SK-N-SH (cell line): ENCODE measurements at regions not wholly inside any gene's neighbourhood (a gene's known extent, or its start where the extent isn't known, plus 50 kb on each side); places are given as distances from the start of the nearest gene placed in this dataset.

Experiments
- CHD2 ChIP-seq: fragments of 150-350 bp; IDR thresholded peaks from 2 replicates; pipeline ENCODE4 v1.6.1; 2018; ENCODE audit warnings: low read length; ENCODE audit not compliant: partially characterized antibody
- CTCF ChIP-seq: fragments of 200-600 bp; sonication (generic); IDR thresholded peaks from 2 replicates; pipeline ENCODE4 v1.6.1; 2017; ENCODE audit warnings: antibody characterized with exemption, mild to moderate bottlenecking, moderate library complexity
- EP300 ChIP-seq, 2 experiments: IDR thresholded peaks; 2 replicates each; pipeline versions ENCODE4 v1.4.0 to v1.6.1; 2012; ENCODE audit warnings: borderline replicate concordance in 1 of 2, low read depth in 1 of 2, low read length in 1 of 2
- MAX ChIP-seq: IDR thresholded peaks from 2 replicates; pipeline ENCODE4 v1.4.0; 2012; ENCODE audit warnings: low read depth
- MXI1 ChIP-seq: IDR thresholded peaks from 2 replicates; pipeline ENCODE4 v1.6.1; 2012; ENCODE audit warnings: mild to moderate bottlenecking, low read depth, low read length, improper control_type of control experiment

DNA sequence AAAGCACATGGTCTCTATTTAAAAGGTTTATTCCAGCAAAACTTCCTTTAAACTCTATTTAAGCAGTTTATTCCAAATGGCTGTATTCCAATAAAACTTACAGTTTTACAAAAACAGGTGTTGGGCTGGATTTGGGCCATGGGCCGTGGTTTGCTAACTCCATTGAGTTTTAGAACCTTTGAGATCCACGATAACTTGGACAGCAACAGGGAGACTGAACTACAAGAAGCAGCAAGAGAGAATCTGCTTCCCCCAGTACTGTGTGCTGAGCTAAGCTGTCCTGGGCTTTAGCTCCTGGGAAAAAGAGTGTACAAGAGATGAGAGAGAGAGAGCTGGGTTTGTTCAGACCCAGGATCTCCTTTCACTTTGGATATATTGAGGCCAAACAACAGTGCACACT lies 204.0 kb upstream of the CELF2 start:
- TF ChIP-seq MXI1 (no peak), CHD2 (no peak), CTCF (no peak), EP300 (IDR thresholded peaks at IDR 0.05; ENCODE audit: borderline replicate concordance in 1 of 2, low read depth in 1 of 2, low read length in 1 of 2) (no peak), MAX (no peak)
